ENCODE measurements at regions not wholly inside any gene's neighbourhood (a gene's known extent, or its start where the extent isn't known, plus 50 kb on each side); places are given as distances from the start of the nearest gene placed in this dataset.
"Not testable (repeated sequence)": the region's sequence is repeated elsewhere in the genome, so short reads cannot be mapped to it uniquely, and the experiment has no call there.

GRCh38 chr20:12699374-12700228 lies 309.2 kb upstream of the SPTLC3 start:
- DNase-seq = no peak

DNA sequence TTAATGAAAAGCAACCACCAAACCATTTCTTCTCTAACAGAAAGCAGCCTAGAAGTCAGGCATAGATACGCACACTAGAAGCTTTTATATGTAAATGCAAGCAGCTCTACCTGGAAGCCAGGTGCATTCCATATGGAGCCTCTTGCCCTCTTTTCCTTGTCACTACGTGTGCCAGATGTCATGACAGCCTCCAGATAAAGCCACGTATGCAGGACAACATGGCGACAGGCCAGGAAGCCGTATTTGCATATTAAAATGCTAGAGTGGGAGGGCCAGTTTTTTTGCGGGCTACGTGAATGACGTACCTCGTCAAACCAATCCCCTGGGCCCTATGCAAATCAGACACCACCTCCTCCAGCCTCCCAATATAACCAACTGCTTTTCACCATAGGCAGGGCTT lies 308.1 kb upstream of the SPTLC3 start:
- no peak for DNase-seq

DNA sequence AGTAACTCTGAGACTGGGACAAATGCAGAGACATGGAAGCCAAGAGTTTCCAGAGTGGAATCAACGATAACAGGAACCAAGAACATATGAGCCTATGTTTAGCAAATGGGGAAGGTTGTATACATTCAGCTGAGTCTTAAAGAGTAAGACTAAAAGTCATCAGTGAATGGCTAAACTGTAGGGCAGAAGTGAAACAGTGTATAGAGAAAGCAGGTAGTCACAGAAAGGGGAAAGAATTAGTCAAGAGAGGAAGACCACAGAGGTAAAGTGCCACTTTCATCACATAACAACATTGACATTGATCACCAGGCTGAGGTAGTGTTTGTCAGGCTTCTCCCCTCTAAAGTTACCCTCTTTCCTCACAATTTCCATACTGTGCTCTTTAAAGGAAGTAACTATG lies 306.5 kb upstream of the SPTLC3 start:
- no peak for DNase-seq

GRCh38 chr20:12715371-12715770 lies 293.4 kb upstream of the SPTLC3 start:
- no peak for DNase-seq

DNA sequence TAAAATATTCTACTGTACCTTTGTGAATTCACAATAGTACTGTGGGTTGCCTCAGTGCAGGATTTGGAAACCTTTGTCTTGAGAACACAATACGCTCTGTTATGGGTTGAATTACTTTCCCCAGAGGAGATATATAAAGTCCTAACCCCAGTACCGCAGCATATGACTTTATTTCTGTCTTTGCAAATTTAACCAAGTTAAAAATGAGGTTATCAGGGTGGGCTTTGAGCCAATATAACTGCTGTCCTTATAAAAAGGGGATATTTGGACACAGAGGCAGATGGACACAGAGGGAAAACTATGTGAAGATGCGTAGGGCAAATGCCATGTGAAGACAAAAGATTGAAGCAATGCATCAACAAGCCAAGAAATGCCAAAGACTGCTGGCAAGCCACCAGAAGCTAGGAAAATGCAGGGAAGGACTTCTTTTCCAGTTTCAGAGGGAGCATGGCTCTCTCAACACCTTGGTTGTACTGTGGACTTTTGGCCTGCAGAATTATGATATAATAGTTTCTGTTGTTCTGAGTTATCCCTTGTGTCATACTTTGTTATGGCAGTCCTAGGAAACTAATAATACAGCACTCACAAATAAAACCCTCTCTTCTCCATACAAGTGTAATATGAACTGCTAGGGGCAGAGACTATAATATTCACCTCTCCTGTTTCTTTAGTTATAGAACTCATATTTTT lies 292.6 kb upstream of the SPTLC3 start:
- DNase-seq = no peak

GRCh38 chr20:12717061-12717460 lies 291.7 kb upstream of the SPTLC3 start:
- DNase-seq = no peak

GRCh38 chr20:12718619-12719018 lies 290.2 kb upstream of the SPTLC3 start:
- DNase-seq = no peak

DNA sequence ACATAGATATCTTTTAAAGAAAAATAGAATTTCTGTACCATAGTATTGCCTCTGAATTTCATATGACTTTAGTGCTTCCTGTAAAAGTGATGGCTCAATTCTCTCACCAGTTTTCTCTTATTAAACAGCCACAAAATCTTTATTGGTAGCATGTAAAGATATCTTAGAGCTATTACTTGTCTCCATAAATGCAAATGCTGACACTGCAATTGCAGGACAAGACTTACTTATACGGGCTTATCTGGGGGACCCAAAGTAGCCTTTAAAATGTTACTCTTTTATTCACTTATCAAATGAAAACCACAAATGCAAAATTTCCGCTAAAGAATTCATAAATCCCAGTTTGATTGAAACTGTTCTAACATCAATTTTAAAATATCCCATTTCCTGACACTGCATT lies 287.1 kb upstream of the SPTLC3 start:
- DNase-seq = no peak

DNA sequence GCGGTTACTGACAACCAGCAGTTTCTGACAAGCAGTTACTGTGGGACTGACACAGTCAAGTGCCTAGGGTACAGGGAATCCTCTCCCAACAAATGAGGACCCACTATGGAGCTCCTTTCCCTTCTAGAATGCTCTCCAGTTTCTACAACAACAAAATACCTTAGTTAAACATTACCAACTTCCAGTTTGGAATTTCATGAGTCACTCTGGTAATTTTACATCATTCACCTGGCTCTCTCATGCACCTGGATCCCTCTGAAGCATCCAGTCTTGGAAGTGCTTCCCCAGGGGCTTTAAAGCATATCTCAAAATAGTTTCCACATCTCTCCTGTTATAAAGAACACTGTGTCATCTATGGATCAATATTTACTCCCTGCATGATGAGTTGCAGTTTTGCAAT lies 286.7 kb upstream of the SPTLC3 start:
- no peak for DNase-seq

- DNase-seq = no peak
These were observed 285.0 kb upstream of the SPTLC3 start for GRCh38 chr20:12723811-12724210.

GRCh38 chr20:12728782-12729181 lies 280.0 kb upstream of the SPTLC3 start:
- no peak for DNase-seq

GRCh38 chr20:12729326-12729725 lies 279.4 kb upstream of the SPTLC3 start:
- no peak for DNase-seq

- no peak for DNase-seq
These were observed 275.0 kb upstream of the SPTLC3 start for GRCh38 chr20:12733811-12734210.

- no peak for DNase-seq
These were observed 271.3 kb upstream of the SPTLC3 start for GRCh38 chr20:12737497-12737896.

DNA sequence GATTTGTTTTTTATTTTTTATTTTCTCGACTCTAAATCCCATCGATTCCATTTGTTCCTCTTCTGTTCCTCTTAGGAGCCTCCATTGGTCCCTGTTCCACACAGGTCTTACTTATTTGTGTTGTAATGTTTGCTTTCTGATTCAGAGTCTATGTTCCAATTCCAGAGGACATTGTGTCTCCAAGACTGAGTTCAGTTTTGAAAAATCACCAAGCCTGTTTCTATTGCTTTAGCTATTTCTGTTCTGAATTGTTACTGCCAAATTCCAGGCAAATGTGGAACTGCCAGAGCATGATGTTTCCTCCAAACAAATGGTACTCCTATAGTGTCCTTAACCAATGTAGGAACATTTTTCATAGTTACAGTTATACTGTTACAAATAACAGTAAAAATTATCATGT lies 270.9 kb upstream of the SPTLC3 start:
- DNase-seq = no peak

DNA sequence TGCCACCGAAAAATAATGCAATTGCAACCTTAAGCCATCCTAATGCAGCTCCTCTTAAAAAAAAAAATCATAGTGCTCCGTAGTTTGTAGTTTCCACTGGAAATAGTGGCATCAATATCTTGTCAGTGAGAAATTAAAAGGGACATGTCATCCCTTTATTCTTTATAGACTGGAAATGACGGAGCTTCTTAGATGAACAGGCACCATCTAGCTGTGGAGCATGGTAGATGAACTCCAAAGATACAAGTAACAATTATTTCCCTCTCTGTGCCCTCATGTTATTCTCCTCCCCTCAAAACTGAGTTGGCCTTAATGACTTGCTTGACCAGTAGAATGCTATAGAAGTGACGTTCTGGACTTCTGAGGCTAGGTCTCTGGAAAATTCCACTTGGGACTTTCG lies 268.1 kb upstream of the SPTLC3 start:
- DNase-seq = no peak

GRCh38 chr20:12744037-12744436 lies 264.7 kb upstream of the SPTLC3 start:
- DNase-seq = no peak

DNA sequence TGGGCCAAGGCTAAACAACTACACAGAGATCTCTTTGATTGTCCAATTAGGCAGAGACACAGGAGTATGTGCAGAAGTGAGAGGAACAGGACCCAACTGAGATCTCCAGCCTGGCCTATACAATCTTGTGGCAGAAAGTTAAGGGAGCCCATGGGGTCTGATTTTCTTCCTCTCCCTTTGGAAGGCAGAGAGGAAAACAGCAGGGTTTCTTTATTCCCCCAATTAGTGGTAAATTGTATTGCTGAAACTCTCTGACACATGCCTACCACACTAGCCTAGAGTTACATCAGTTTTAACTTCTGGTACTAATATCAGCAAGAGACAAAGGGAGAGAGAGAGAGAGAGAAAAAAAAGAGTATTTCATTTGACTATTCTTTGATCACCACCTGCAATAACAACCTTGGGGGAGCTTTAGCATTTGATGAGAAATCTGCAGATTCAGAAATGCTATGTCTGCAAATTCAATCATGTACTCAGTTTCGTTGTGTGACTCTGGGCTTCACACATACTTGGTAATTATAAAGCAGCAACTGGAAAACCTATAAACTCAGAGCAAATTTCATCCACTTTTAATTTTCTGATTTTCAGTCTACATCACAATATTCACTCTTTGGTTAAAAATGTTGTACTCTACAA lies 260.3 kb upstream of the SPTLC3 start:
- DNase-seq = no peak

GRCh38 chr20:12750221-12750620 lies 258.6 kb upstream of the SPTLC3 start:
- DNase-seq = no peak

GRCh38 chr20:12752900-12753693 lies 255.7 kb upstream of the SPTLC3 start:
- DNase-seq = not testable (repeated sequence)

GRCh38 chr20:12753742-12754141 lies 255.0 kb upstream of the SPTLC3 start:
- not testable (repeated sequence) for DNase-seq

- DNase-seq = not testable (repeated sequence)
These were observed 249.3 kb upstream of the SPTLC3 start for GRCh38 chr20:12759493-12759892.

- no peak for DNase-seq
These were observed 246.0 kb upstream of the SPTLC3 start for GRCh38 chr20:12762725-12763124.
